Neural cell (in vitro differentiated cells): ENCODE measurements at regions not wholly inside any gene's neighbourhood (a gene's known extent, or its start where the extent isn't known, plus 50 kb on each side); places are given as distances from the start of the nearest gene placed in this dataset.

Source experiments
- H2AFZ ChIP-seq: fragments of 200-600, 300-800 bp; sonication (generic), shearing (Covaris generic); 2 replicates; pipeline ENCODE4 v1.6.0; 2014; ENCODE audit warnings: low read depth, mild to moderate bottlenecking, antibody characterized with exemption, low read length, moderate library complexity
- H3F3A ChIP-seq: fragments of 200-600 bp; shearing (Covaris generic); 2 replicates; pipeline ENCODE4 v1.6.1; 2016; ENCODE audit warnings: mild to moderate bottlenecking, moderate library complexity, mixed read lengths, antibody characterized with exemption, low read length; ENCODE audit not compliant: insufficient read depth, poor library complexity, severe bottlenecking
- H3K27ac ChIP-seq: fragments of 200-600, 300-800 bp; sonication (generic), shearing (Covaris generic); 2 replicates; pipeline ENCODE4 v1.5.1; 2014; ENCODE audit warnings: mild to moderate bottlenecking, low read length, moderate library complexity
- H3K27me3 ChIP-seq: fragments of 300-800, 200-600 bp; sonication (generic), shearing (Covaris generic); 2 replicates; pipeline ENCODE4 v1.6.0; 2014; ENCODE audit warnings: mild to moderate bottlenecking, low read depth, low read length, moderate library complexity; ENCODE audit not compliant: insufficient read depth
- H3K36me3 ChIP-seq: fragments of 300-800, 200-600 bp; sonication (generic), shearing (Covaris generic); 2 replicates; pipeline ENCODE4 v1.5.1; 2014; ENCODE audit warnings: mild to moderate bottlenecking, antibody characterized with exemption, low read length, moderate library complexity; ENCODE audit not compliant: insufficient read depth
- H3K4me2 ChIP-seq: fragments of 300-800, 200-600 bp; sonication (generic), shearing (Covaris generic); 2 replicates; pipeline ENCODE4 v1.6.0; 2014; ENCODE audit warnings: mild to moderate bottlenecking, low read length
- H3K4me3 ChIP-seq: fragments of 300-800, 200-600 bp; sonication (generic), shearing (Covaris generic); 2 replicates; pipeline ENCODE4 v1.5.1; 2014; ENCODE audit warnings: mild to moderate bottlenecking, low read length, moderate library complexity
- H3K79me2 ChIP-seq: fragments of 200-600 bp; shearing (Covaris generic); replicated peaks from 2 replicates; pipeline ENCODE4 v1.6.0; 2014; ENCODE audit warnings: mild to moderate bottlenecking, low read length, moderate library complexity; ENCODE audit not compliant: insufficient read depth
- H3K9ac ChIP-seq: fragments of 300-800, 200-600 bp; sonication (generic), shearing (Covaris generic); 2 replicates; pipeline ENCODE4 v1.6.1; 2016; ENCODE audit warnings: mild to moderate bottlenecking, low read length, mixed read lengths
- H3K9me2 ChIP-seq: fragments of 200-600 bp; shearing (Covaris generic); 2 replicates; pipeline ENCODE4 v1.6.1; 2016; ENCODE audit warnings: mild to moderate bottlenecking, low read length, mixed read lengths; ENCODE audit not compliant: insufficient read depth
- H3K9me3 ChIP-seq: fragments of 200-600, 300-800 bp; sonication (generic), shearing (Covaris generic); 2 replicates; pipeline ENCODE4 v1.6.1; 2016; ENCODE audit warnings: mild to moderate bottlenecking, mixed run types, low read length, moderate library complexity, mixed read lengths
- H4K20me1 ChIP-seq: fragments of 200-600 bp; shearing (Covaris generic); 2 replicates; pipeline ENCODE4 v1.6.1; 2016; ENCODE audit warnings: mild to moderate bottlenecking, mixed run types; ENCODE audit not compliant: insufficient read depth
- EP300 ChIP-seq: fragments of 450-650 bp; conservative IDR thresholded peaks from 2 replicates; pipeline ENCODE4 v1.6.1; 2014; ENCODE audit warnings: antibody characterized with exemption, mild to moderate bottlenecking, moderate library complexity; ENCODE audit not compliant: poor library complexity, severe bottlenecking
- EZH2 ChIP-seq: fragments of 200-600, 300-800 bp; shearing (Covaris generic), sonication (generic); IDR thresholded peaks from 2 replicates; pipeline ENCODE4 v1.6.1; 2014; ENCODE audit warnings: antibody characterized with exemption, low read length, borderline replicate concordance, mild to moderate bottlenecking; ENCODE audit not compliant: insufficient read depth, poor library complexity, severe bottlenecking
- MXI1 ChIP-seq: fragments of 450-650 bp; conservative IDR thresholded peaks from 2 replicates; pipeline ENCODE4 v1.6.1; 2014; ENCODE audit warnings: antibody characterized with exemption, mild to moderate bottlenecking; ENCODE audit not compliant: poor library complexity, severe bottlenecking
- POLR2AphosphoS5 ChIP-seq: IDR thresholded peaks from 2 replicates; pipeline ENCODE4 v1.6.1; 2012
- RAD21 ChIP-seq: fragments of 450-650 bp; conservative IDR thresholded peaks from 2 replicates; pipeline ENCODE4 v1.6.1; 2014; ENCODE audit warnings: antibody characterized with exemption, mild to moderate bottlenecking, moderate library complexity
- REST ChIP-seq: IDR thresholded peaks from 2 replicates; pipeline ENCODE4 v1.6.1; 2012; ENCODE audit warnings: borderline replicate concordance
- SMC3 ChIP-seq: fragments of 450-650 bp; conservative IDR thresholded peaks from 2 replicates; pipeline ENCODE4 v1.6.1; 2014; ENCODE audit warnings: antibody characterized with exemption, mild to moderate bottlenecking, moderate library complexity; ENCODE audit not compliant: poor library complexity
- TAF1 ChIP-seq: IDR thresholded peaks from 2 replicates; pipeline ENCODE4 v1.6.1; 2012; ENCODE audit warnings: low read depth
- TF ChIP-seq, protein P1 (sequence below): fragments of 450-650 bp; IDR thresholded peaks from 2 replicates; pipeline ENCODE4 v1.5.1; 2014; ENCODE audit warnings: antibody characterized with exemption, mild to moderate bottlenecking, moderate library complexity; ENCODE audit not compliant: poor library complexity, severe bottlenecking

DNA sequence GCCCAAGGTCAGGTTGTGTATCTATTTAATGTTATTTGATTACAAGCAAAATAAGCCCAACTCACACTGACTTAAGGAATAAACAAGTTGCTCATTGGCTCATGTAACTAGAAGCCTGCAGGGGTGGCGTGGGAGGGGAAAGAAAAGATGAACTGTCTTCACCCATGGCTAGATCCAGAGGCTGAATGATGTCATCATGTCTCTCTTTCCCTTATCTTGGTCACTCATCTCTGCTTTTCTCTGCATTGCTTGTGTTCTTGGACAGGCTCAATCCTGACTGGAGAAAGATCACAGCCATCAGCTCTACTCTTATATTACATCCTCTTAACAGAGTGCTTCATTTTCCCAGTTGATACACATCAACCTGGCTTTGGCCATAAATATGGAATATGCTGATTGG, 290.0 kb upstream of the DIAPH2 start:
- H4K20me1 ChIP-seq, result no peaks in the 10 kb centered on the region
- no peaks in the 10 kb centered on the region for H3F3A ChIP-seq
- H3K9ac ChIP-seq, result no peak overlapping the region
- no peaks in the 10 kb centered on the region for H3K27me3 ChIP-seq
- no peak overlapping the region for H3K27ac ChIP-seq
- no peak overlapping the region for H2AFZ ChIP-seq
- H3K4me3 ChIP-seq, result no peak overlapping the region
- no peaks in the 10 kb centered on the region for H3K79me2 ChIP-seq
- no peak overlapping the region for H3K4me2 ChIP-seq
- no peaks in the 10 kb centered on the region for H3K9me3 ChIP-seq
- TF ChIP-seq, protein P1, sequence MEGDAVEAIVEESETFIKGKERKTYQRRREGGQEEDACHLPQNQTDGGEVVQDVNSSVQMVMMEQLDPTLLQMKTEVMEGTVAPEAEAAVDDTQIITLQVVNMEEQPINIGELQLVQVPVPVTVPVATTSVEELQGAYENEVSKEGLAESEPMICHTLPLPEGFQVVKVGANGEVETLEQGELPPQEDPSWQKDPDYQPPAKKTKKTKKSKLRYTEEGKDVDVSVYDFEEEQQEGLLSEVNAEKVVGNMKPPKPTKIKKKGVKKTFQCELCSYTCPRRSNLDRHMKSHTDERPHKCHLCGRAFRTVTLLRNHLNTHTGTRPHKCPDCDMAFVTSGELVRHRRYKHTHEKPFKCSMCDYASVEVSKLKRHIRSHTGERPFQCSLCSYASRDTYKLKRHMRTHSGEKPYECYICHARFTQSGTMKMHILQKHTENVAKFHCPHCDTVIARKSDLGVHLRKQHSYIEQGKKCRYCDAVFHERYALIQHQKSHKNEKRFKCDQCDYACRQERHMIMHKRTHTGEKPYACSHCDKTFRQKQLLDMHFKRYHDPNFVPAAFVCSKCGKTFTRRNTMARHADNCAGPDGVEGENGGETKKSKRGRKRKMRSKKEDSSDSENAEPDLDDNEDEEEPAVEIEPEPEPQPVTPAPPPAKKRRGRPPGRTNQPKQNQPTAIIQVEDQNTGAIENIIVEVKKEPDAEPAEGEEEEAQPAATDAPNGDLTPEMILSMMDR, result no peak
- H3K36me3 ChIP-seq, result no peaks in the 10 kb centered on the region
- H3K9me2 ChIP-seq, result no peaks in the 10 kb centered on the region

- H3K36me3 ChIP-seq, result no peaks in the 10 kb centered on the region
- H3K27me3 ChIP-seq, result no peaks in the 10 kb centered on the region
- no peaks in the 10 kb centered on the region for H4K20me1 ChIP-seq
- no peaks in the 10 kb centered on the region for H3K9me3 ChIP-seq
- H3K9ac ChIP-seq, result no peak overlapping the region
- H3K4me3 ChIP-seq, result no peak overlapping the region
- no peaks in the 10 kb centered on the region for H3K9me2 ChIP-seq
- H3K79me2 ChIP-seq, result no peaks in the 10 kb centered on the region
- no peak overlapping the region for H3K27ac ChIP-seq
- TF ChIP-seq SMC3 (no peak), TAF1 (no peak), POLR2AphosphoS5 (no peak), MXI1 (no peak), REST (no peak), EP300 (no peak), RAD21 (no peak), EZH2 (no peak)
- TF ChIP-seq, protein P1, result no peak
- no peak overlapping the region for H2AFZ ChIP-seq
- H3F3A ChIP-seq, result no peaks in the 10 kb centered on the region
- no peak overlapping the region for H3K4me2 ChIP-seq
Observed at GRCh38 chrX:96403446-96403845, 281.2 kb upstream of the DIAPH2 start.
